GM12865 (cell line): ENCODE measurements at regions not wholly inside any gene's neighbourhood (a gene's known extent, or its start where the extent isn't known, plus 50 kb on each side); places are given as distances from the start of the nearest gene placed in this dataset.
"Not testable (repeated sequence)": the region's sequence is repeated elsewhere in the genome, so short reads cannot be mapped to it uniquely, and the experiment has no call there.

Experiments
- DNase-seq: peaks from one replicate; pipeline ENCODE4 v3.0.0; 2010; ENCODE audit warnings: low read depth
- H3K4me3 ChIP-seq: 2 replicates; pipeline ENCODE4 v1.5.1; 2011; ENCODE audit warnings: mild to moderate bottlenecking, low read depth, low read length, control low read depth
- CTCF ChIP-seq: IDR thresholded peaks from 2 replicates; pipeline ENCODE4 v1.5.1; 2011; ENCODE audit warnings: low read length, control low read depth, low read depth, inconsistent platforms; ENCODE audit not compliant: insufficient read depth; ENCODE audit errors: missing control alignments

- no peak for TF ChIP-seq CTCF
- no peak for DNase-seq
- H3K4me3 ChIP-seq, result no peak overlapping the region
Measured at GRCh38 chr6:74356391-74356790, 660.4 kb downstream of the CD109 start.

- TF ChIP-seq CTCF, result no peak
- no peak overlapping the region for H3K4me3 ChIP-seq
- DNase-seq, result no peak
Measured at GRCh38 chr6:74346936-74347535, 651.0 kb downstream of the CD109 start.

- H3K4me3 ChIP-seq, result no peak overlapping the region
- TF ChIP-seq CTCF, result no peak
- peak; percentile 1 for DNase-seq
Measured at GRCh38 chr6:74343804-74344203, 647.8 kb downstream of the CD109 start.

- DNase-seq, H3K4me3 ChIP-seq: not testable (repeated sequence)
Measured at GRCh38 chr6:74343321-74343720, 647.3 kb downstream of the CD109 start.

GRCh38 chr6:74334722-74335121 is 638.7 kb downstream of the CD109 start:
- DNase-seq, result no peak
- TF ChIP-seq CTCF, result no peak
- H3K4me3 ChIP-seq, result no peak overlapping the region

- no peak for TF ChIP-seq CTCF
- no peak for DNase-seq
- H3K4me3 ChIP-seq, result no peak overlapping the region
Measured at GRCh38 chr6:74333406-74333805, 637.4 kb downstream of the CD109 start.

GRCh38 chr6:74320715-74321114 is 624.7 kb downstream of the CD109 start:
- DNase-seq, result no peak

More at GRCh38 chr6:74320715-74321114, 624.7 kb downstream of the CD109 start:
- no peak overlapping the region for H3K4me3 ChIP-seq
- TF ChIP-seq CTCF, result no peak
